ENCODE measurements at regions not wholly inside any gene's neighbourhood (a gene's known extent, or its start where the extent isn't known, plus 50 kb on each side); places are given as distances from the start of the nearest gene placed in this dataset.

DNA sequence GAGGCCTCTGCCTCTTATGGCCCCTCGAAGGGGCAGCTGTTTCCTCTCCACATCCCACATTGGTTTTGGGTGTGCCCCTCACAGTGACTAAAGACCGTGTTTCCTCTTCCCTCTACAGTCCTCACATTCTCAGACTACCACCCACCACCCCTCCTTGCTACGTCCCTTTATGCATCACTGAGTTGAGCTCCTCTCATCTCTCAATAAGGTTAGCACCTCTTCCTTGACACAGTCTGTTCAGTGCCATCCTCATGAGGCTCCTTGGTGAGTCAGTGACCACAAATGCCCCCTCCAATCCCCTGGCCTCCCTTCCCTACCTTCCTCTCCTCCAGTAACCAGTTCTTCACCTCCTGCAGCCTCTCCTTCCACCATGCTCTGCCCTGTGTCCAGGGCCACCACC lies 239.1 kb upstream of the MYO3A start (continued):
- TF ChIP-seq, protein P1, sequence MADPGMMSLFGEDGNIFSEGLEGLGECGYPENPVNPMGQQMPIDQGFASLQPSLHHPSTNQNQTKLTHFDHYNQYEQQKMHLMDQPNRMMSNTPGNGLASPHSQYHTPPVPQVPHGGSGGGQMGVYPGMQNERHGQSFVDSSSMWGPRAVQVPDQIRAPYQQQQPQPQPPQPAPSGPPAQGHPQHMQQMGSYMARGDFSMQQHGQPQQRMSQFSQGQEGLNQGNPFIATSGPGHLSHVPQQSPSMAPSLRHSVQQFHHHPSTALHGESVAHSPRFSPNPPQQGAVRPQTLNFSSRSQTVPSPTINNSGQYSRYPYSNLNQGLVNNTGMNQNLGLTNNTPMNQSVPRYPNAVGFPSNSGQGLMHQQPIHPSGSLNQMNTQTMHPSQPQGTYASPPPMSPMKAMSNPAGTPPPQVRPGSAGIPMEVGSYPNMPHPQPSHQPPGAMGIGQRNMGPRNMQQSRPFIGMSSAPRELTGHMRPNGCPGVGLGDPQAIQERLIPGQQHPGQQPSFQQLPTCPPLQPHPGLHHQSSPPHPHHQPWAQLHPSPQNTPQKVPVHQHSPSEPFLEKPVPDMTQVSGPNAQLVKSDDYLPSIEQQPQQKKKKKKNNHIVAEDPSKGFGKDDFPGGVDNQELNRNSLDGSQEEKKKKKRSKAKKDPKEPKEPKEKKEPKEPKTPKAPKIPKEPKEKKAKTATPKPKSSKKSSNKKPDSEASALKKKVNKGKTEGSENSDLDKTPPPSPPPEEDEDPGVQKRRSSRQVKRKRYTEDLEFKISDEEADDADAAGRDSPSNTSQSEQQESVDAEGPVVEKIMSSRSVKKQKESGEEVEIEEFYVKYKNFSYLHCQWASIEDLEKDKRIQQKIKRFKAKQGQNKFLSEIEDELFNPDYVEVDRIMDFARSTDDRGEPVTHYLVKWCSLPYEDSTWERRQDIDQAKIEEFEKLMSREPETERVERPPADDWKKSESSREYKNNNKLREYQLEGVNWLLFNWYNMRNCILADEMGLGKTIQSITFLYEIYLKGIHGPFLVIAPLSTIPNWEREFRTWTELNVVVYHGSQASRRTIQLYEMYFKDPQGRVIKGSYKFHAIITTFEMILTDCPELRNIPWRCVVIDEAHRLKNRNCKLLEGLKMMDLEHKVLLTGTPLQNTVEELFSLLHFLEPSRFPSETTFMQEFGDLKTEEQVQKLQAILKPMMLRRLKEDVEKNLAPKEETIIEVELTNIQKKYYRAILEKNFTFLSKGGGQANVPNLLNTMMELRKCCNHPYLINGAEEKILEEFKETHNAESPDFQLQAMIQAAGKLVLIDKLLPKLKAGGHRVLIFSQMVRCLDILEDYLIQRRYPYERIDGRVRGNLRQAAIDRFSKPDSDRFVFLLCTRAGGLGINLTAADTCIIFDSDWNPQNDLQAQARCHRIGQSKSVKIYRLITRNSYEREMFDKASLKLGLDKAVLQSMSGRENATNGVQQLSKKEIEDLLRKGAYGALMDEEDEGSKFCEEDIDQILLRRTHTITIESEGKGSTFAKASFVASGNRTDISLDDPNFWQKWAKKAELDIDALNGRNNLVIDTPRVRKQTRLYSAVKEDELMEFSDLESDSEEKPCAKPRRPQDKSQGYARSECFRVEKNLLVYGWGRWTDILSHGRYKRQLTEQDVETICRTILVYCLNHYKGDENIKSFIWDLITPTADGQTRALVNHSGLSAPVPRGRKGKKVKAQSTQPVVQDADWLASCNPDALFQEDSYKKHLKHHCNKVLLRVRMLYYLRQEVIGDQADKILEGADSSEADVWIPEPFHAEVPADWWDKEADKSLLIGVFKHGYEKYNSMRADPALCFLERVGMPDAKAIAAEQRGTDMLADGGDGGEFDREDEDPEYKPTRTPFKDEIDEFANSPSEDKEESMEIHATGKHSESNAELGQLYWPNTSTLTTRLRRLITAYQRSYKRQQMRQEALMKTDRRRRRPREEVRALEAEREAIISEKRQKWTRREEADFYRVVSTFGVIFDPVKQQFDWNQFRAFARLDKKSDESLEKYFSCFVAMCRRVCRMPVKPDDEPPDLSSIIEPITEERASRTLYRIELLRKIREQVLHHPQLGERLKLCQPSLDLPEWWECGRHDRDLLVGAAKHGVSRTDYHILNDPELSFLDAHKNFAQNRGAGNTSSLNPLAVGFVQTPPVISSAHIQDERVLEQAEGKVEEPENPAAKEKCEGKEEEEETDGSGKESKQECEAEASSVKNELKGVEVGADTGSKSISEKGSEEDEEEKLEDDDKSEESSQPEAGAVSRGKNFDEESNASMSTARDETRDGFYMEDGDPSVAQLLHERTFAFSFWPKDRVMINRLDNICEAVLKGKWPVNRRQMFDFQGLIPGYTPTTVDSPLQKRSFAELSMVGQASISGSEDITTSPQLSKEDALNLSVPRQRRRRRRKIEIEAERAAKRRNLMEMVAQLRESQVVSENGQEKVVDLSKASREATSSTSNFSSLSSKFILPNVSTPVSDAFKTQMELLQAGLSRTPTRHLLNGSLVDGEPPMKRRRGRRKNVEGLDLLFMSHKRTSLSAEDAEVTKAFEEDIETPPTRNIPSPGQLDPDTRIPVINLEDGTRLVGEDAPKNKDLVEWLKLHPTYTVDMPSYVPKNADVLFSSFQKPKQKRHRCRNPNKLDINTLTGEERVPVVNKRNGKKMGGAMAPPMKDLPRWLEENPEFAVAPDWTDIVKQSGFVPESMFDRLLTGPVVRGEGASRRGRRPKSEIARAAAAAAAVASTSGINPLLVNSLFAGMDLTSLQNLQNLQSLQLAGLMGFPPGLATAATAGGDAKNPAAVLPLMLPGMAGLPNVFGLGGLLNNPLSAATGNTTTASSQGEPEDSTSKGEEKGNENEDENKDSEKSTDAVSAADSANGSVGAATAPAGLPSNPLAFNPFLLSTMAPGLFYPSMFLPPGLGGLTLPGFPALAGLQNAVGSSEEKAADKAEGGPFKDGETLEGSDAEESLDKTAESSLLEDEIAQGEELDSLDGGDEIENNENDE (IDR thresholded peaks at IDR 0.05; ENCODE audit: insufficient replicate concordance, low read length), result no peak
- TF ChIP-seq POLR2A (IDR thresholded peaks at IDR 0.05; ENCODE audit: control extremely low read depth in 1 of 2, low read depth in 2 of 2, low read length in 2 of 2), result no peak
- TF ChIP-seq HDAC2 (IDR thresholded peaks at IDR 0.05; ENCODE audit: borderline replicate concordance in 1 of 2, low read depth in 2 of 2, low read length in 2 of 2), result no peak
- TF ChIP-seq SP2 (IDR thresholded peaks at IDR 0.05; ENCODE audit: low read length), result no peak
- TF ChIP-seq BRCA1 (IDR thresholded peaks at IDR 0.05; ENCODE audit: low read depth, low read length), result no peak
- no peak for TF ChIP-seq TCF12 (IDR thresholded peaks at IDR 0.05; ENCODE audit: low read depth, low read length)
- no peak for TF ChIP-seq HDAC6 (IDR thresholded peaks at IDR 0.05; ENCODE audit: low read depth, low read length)
